ENCODE measurements at regions not wholly inside any gene's neighbourhood (a gene's known extent, or its start where the extent isn't known, plus 50 kb on each side); places are given as distances from the start of the nearest gene placed in this dataset.
"Not testable (repeated sequence)": the region's sequence is repeated elsewhere in the genome, so short reads cannot be mapped to it uniquely, and the experiment has no call there.

- no peak for ATAC-seq
- no peak for DNase-seq
Measured at GRCh38 chr3:169029674-169030285, 633.7 kb downstream of the MECOM start.

- ATAC-seq (no peak), DNase-seq (no peak)
Measured at GRCh38 chr3:169028716-169029115, 634.8 kb downstream of the MECOM start.

GRCh38 chr3:169026543-169027182, 636.8 kb downstream of the MECOM start:
- DNase-seq (no peak), ATAC-seq (no peak)

GRCh38 chr3:169022457-169022856, 641.1 kb downstream of the MECOM start:
- DNase-seq: no peak
- ATAC-seq: no peak

- ATAC-seq (no peak), DNase-seq (no peak)
Measured at GRCh38 chr3:169020371-169020770, 643.1 kb downstream of the MECOM start.

GRCh38 chr3:169009453-169009852, 654.1 kb downstream of the MECOM start:
- DNase-seq (no peak), ATAC-seq (no peak)

GRCh38 chr3:169008776-169009358, 654.6 kb downstream of the MECOM start:
- ATAC-seq (no peak), DNase-seq (no peak)

- ATAC-seq (no peak), DNase-seq (no peak)
Measured at GRCh38 chr3:169007145-169007544, 656.4 kb downstream of the MECOM start.

- not testable (repeated sequence) for DNase-seq, ATAC-seq
Measured at GRCh38 chr3:169006398-169006797, 657.1 kb downstream of the MECOM start.

- ATAC-seq: no peak
- no peak for DNase-seq
Measured at GRCh38 chr3:169002689-169003088, 660.8 kb downstream of the MECOM start.

- ATAC-seq (no peak), DNase-seq (no peak)
Measured at GRCh38 chr3:168998792-168999191, 664.7 kb downstream of the MECOM start.

GRCh38 chr3:168997488-168997887, 666.0 kb downstream of the MECOM start:
- DNase-seq (no peak), ATAC-seq (no peak)

GRCh38 chr3:168996622-168997021, 666.9 kb downstream of the MECOM start:
- no peak for DNase-seq
- ATAC-seq: no peak

GRCh38 chr3:168995129-168995528, 668.4 kb downstream of the MECOM start:
- no peak for ATAC-seq
- DNase-seq: no peak

- no peak for DNase-seq
- ATAC-seq: no peak
Measured at GRCh38 chr3:168991803-168992202, 671.7 kb downstream of the MECOM start.

- no peak for DNase-seq
- no peak for ATAC-seq
Measured at GRCh38 chr3:168990621-168991020, 672.9 kb downstream of the MECOM start.

- ATAC-seq: no peak
- no peak for DNase-seq
Measured at GRCh38 chr3:168990134-168990533, 673.4 kb downstream of the MECOM start.

GRCh38 chr3:168989396-168989795, 674.1 kb downstream of the MECOM start:
- ATAC-seq (no peak), DNase-seq (no peak)

- ATAC-seq (no peak), DNase-seq (no peak)
Measured at GRCh38 chr3:168988853-168989252, 674.7 kb downstream of the MECOM start.

- ATAC-seq (no peak), DNase-seq (no peak)
Measured at GRCh38 chr3:168984872-168985271, 678.6 kb downstream of the MECOM start.

GRCh38 chr3:168983046-168983445, 680.5 kb downstream of the MECOM start:
- ATAC-seq (no peak), DNase-seq (no peak)

- no peak for ATAC-seq
- DNase-seq: no peak
Measured at GRCh38 chr3:168981396-168981795, 682.1 kb downstream of the MECOM start.

GRCh38 chr3:168977716-168978374, 685.7 kb downstream of the MECOM start:
- ATAC-seq (no peak), DNase-seq (no peak)

Data from stimulated activated naive CD8-positive, alpha-beta T cell treated with anti-CD3 and anti-CD28 coated beads, Interleukin-15, Interleukin-2, amounts not matched to agents 100 U/mL and 50 U/mL, for 24 hours (primary cell).